H1 (cell line): ENCODE measurements at regions not wholly inside any gene's neighbourhood (a gene's known extent, or its start where the extent isn't known, plus 50 kb on each side); places are given as distances from the start of the nearest gene placed in this dataset.

Experiments
- RAD21 ChIP-seq, 2 experiments: IDR thresholded peaks in 1 of 2; conservative IDR thresholded peaks in 1 of 2; 2 replicates each; pipeline ENCODE4 v1.6.1; 2011; ENCODE audit warnings: low read depth in 2 of 2, low read length in 2 of 2, improper control_type of control experiment in 1 of 2, inconsistent platforms in 1 of 2, mild to moderate bottlenecking in 1 of 2, moderate library complexity in 1 of 2

GRCh38 chr2:119066272-119066804 is 92.2 kb downstream of the C1QL2 start (continued):
- TF ChIP-seq RAD21 (IDR thresholded peaks at IDR 0.05 in 1 of 2, conservative IDR thresholded peaks at IDR 0.05 in 1 of 2; ENCODE audit: low read depth in 2 of 2, low read length in 2 of 2), result no peak
